ENCODE measurements at regions not wholly inside any gene's neighbourhood (a gene's known extent, or its start where the extent isn't known, plus 50 kb on each side); places are given as distances from the start of the nearest gene placed in this dataset.

- TF ChIP-seq CTCF (conservative IDR thresholded peaks at IDR 0.05; ENCODE audit: low read length): no peak
- no peak for TF ChIP-seq EZH2phosphoT487 (IDR thresholded peaks at IDR 0.05; ENCODE audit: borderline replicate concordance)
Measured at GRCh38 chr7:121516821-121517220, 120.7 kb upstream of the FAM3C start.

Measured in Loucy (cell line).